ENCODE measurements at regions not wholly inside any gene's neighbourhood (a gene's known extent, or its start where the extent isn't known, plus 50 kb on each side); places are given as distances from the start of the nearest gene placed in this dataset.

GRCh38 chr14:100433428-100433814 lies 110.3 kb downstream of the SLC25A47 start:
- no peak for ATAC-seq
- no peak for DNase-seq (ENCODE audit: low spot score)
- intact Hi-C loops (cut with DNase I), result no loop called here

GRCh38 chr14:100434033-100434601 lies 111.0 kb downstream of the SLC25A47 start:
- DNase-seq (ENCODE audit: low spot score), result no peak
- no peak for ATAC-seq
- intact Hi-C loops (cut with DNase I), result no loop called here

GRCh38 chr14:100434911-100435438 lies 111.8 kb downstream of the SLC25A47 start:
- ATAC-seq (no peak), DNase-seq (ENCODE audit: low spot score) (peak; percentile 26)
- intact Hi-C loops (cut with DNase I), result no loop called here

- ATAC-seq (no peak), DNase-seq (ENCODE audit: low spot score) (no peak)
- intact Hi-C loops (cut with DNase I), result no loop called here
These were observed 112.3 kb downstream of the SLC25A47 start for GRCh38 chr14:100435459-100435858.

- no peak for DNase-seq (ENCODE audit: low spot score)
- intact Hi-C loops (cut with DNase I), result no loop called here
- ATAC-seq, result no peak
These were observed 113.7 kb downstream of the SLC25A47 start for GRCh38 chr14:100436745-100437406.

- ATAC-seq (no peak), DNase-seq (ENCODE audit: low spot score) (no peak)
- intact Hi-C loops (cut with DNase I), result no loop called here
These were observed 115.1 kb downstream of the SLC25A47 start for GRCh38 chr14:100438271-100438670.

GRCh38 chr14:100438678-100439592 lies 115.8 kb downstream of the SLC25A47 start:
- ATAC-seq, result no peak
- intact Hi-C loops (cut with DNase I), result no loop called here
- no peak for DNase-seq (ENCODE audit: low spot score)

GRCh38 chr14:100439781-100440180 lies 116.6 kb downstream of the SLC25A47 start:
- ATAC-seq (peak; percentile 24), DNase-seq (ENCODE audit: low spot score) (no peak)
- intact Hi-C loops (cut with DNase I), result no loop called here

GRCh38 chr14:100440207-100440631 lies 117.1 kb downstream of the SLC25A47 start:
- peak; percentile 96 for ATAC-seq
- peak; percentile 76 for DNase-seq (ENCODE audit: low spot score)
- intact Hi-C loops (cut with DNase I), result no loop called here

- intact Hi-C loops (cut with DNase I), result no loop called here
- no peak for ATAC-seq
These were observed 117.6 kb downstream of the SLC25A47 start for GRCh38 chr14:100440758-100441203.

GRCh38 chr14:100441271-100441947 lies 118.3 kb downstream of the SLC25A47 start:
- ATAC-seq, result no peak
- intact Hi-C loops (cut with DNase I), result no loop called here
- no peak for DNase-seq (ENCODE audit: low spot score)

More at GRCh38 chr14:100440758-100441203, 117.6 kb downstream of the SLC25A47 start:
- no peak for DNase-seq (ENCODE audit: low spot score)

GRCh38 chr14:100442036-100442435 lies 118.9 kb downstream of the SLC25A47 start:
- DNase-seq (ENCODE audit: low spot score) (no peak), ATAC-seq (no peak)
- intact Hi-C loops (cut with DNase I), result no loop called here

GRCh38 chr14:100442498-100443490 lies 119.7 kb downstream of the SLC25A47 start:
- no peak for ATAC-seq
- intact Hi-C loops (cut with DNase I), result no loop called here
- no peak for DNase-seq (ENCODE audit: low spot score)

- intact Hi-C loops (cut with DNase I), result no loop called here
- DNase-seq (ENCODE audit: low spot score) (no peak), ATAC-seq (no peak)
These were observed 120.5 kb downstream of the SLC25A47 start for GRCh38 chr14:100443603-100444002.

GRCh38 chr14:100445436-100446088 lies 122.4 kb downstream of the SLC25A47 start:
- DNase-seq (ENCODE audit: low spot score) (no peak), ATAC-seq (no peak)
- intact Hi-C loops (cut with DNase I), result no loop called here

GRCh38 chr14:100446572-100446971 lies 123.4 kb downstream of the SLC25A47 start:
- ATAC-seq, result no peak
- DNase-seq (ENCODE audit: low spot score), result no peak
- intact Hi-C loops (cut with DNase I), result no loop called here

GRCh38 chr14:100448376-100448775 lies 125.2 kb downstream of the SLC25A47 start:
- intact Hi-C loops (cut with DNase I), result no loop called here
- DNase-seq (ENCODE audit: low spot score) (no peak), ATAC-seq (no peak)

All from sciatic nerve (tissue), 2 donors.